Amniotic epithelial cell (primary cell): ENCODE measurements at regions not wholly inside any gene's neighbourhood (a gene's known extent, or its start where the extent isn't known, plus 50 kb on each side); places are given as distances from the start of the nearest gene placed in this dataset.
"Not testable (repeated sequence)": the region's sequence is repeated elsewhere in the genome, so short reads cannot be mapped to it uniquely, and the experiment has no call there.

ENCODE experiments used
- DNase-seq: peaks from one replicate; pipeline ENCODE4 v3.0.0-alpha.2; 2010; ENCODE audit warnings: low read depth

DNA sequence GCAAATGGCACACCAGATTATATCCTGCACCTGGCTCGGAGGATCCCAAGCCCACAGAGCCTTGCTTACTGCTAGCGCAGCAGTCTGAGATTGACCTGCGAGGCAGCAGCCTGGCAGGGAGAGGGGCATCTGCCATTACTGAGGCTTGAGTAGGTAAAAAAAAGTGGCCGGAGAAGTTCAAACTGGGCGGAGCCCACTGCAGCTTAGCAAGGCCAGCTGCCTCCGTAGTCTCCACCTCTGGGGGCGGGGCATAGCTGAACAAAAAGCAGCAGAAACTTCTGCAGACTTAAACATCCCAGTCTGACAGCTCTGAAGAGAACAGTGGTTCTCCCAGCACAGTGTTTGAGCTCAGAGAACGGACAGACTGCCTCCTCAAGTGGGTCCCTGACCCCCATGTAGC lies 85.4 kb upstream of the TMEM170B start:
- DNase-seq, result not testable (repeated sequence)

DNA sequence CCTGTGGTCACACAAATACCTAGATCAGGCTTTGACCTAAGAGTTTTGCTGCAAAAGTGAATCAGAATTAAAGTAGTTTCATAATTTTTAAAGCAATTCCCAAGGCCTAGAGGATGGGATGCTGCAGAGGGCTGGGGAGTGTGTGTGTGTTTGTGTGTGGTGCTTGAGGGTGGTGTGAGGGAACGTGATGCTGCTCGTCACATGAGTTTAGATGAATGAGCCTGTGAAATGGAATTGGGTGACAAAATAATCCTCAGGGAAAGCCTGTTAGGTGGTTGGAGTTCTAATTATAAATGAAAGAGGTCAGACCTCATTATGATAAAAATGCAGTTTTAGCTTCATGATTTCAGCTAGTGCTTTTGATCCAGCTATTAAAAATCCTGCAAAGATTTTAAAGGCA lies 87.5 kb upstream of the TMEM170B start:
- no peak for DNase-seq

DNA sequence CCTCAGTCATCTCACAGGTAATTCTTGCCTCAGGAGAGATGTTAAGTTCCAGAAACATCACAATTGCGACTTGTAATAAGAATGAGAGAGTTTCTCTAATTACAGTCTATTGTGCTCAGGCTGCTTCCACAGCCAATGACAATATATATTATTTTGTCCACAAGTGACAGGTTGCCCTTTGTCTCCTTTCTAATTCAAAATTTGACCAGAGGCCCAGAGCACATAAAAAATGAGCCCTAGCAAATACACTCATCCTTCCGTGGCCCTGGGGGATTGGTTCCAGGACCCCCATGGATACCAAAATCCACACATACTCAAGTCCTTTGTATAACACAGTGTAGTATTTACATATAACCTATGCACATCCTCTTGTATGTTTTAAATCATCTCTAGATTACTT lies 88.1 kb upstream of the TMEM170B start:
- DNase-seq, result no peak

GRCh38 chr6:11448038-11448437 lies 89.5 kb upstream of the TMEM170B start:
- DNase-seq, result no peak

- no peak for DNase-seq
These were observed 90.3 kb upstream of the TMEM170B start for GRCh38 chr6:11447265-11447664.

GRCh38 chr6:11445146-11445545 lies 92.4 kb upstream of the TMEM170B start:
- no peak for DNase-seq

DNA sequence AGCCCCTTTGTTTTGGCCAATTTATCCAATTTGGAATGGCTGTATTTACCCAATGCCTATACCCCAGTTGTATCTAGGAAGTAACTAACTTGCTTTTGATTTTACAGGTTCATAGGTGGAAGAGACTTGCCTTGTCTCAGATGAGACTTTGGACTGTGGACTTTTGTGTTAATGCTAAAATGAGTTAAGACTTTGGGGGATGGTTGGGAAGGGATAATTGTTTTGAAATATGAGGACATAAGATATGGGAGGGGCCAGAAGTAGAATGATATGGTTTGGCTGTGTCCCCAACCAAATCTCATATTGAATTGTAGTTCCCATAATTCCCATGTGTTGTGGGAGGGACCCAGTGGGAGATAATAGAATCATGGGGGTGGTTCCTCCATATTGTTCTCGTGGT lies 94.4 kb upstream of the TMEM170B start:
- not testable (repeated sequence) for DNase-seq

DNA sequence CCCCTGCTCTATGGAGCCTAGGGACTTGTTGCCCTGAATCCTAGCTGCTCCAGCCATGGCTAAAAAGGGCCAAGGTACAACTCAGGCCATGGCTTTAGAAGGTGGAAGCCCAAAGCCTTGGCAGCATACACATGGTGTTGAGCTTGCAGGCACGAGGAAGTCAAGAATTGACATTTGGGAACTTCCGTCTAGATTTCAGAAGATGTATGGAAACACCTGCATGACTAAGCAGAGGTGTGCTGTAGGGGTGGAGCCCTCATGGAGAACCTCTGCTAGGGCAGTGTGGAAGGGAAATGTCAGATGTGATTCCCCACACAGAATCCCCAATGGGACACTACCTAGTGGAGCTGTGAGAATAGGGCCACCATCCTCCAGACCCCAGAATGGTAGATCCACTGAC lies 95.1 kb upstream of the TMEM170B start:
- DNase-seq, result no peak

DNA sequence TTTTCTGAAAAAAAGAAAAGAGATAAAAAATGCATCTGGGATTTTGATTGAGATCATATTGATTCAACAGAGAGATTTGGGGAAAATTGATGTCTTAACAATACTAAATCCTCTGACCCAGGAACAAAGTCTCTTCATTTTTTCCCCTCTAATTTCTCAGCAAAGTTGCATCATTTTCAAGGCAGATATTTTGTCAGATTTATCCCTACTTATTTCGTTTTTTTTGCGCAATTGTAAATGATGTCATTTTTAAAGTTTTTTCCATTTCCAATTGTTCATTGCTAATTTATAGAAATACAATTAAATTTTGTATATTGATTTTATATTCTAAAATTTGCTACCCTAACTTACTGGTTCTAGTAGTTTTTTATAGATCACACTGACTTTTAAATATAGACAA lies 97.7 kb upstream of the TMEM170B start:
- DNase-seq, result no peak

DNA sequence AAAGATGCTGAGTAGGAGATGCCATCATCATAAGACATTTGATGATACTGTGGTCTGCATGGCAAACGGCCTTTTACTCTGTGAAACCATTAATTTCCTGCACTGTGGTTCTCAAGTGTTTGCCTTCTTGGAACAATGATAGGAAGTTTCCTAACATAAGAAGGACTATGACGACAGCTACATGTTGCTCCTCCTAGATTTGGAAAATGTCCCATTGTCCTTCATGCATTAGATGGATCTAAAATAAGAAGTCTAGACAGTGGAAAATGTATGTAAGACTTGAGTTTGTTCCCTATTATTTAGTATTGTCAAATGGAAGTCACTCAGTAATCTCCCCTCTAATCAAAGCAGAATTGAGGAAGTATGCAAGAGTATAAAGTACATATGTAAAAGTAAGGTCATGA lies 98.5 kb upstream of the TMEM170B start:
- DNase-seq, result no peak

- no peak for DNase-seq
These were observed 99.6 kb upstream of the TMEM170B start for GRCh38 chr6:11437824-11438459.

GRCh38 chr6:11436508-11437096 lies 100.9 kb upstream of the TMEM170B start:
- DNase-seq, result no peak

GRCh38 chr6:11434565-11435326 lies 102.8 kb upstream of the TMEM170B start:
- DNase-seq, result peak; percentile 91

DNA sequence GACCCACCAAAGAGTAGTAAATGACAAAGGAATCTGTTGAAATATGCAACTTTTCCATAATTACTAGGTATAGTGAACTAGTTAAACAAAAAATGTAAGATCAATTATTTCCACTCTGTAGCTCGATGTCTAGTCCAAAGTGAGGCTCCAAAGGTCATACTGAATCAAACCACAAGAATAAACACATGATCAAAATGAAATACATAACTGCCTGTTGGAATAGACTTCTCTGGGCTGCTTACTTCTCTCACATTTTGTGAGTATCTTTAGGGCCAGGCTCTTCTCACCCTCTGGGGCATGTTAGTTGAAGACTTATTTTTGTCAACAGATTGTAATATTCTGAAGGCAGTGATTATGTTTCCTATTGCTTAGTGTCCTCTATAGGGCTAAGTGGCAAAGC lies 103.7 kb upstream of the TMEM170B start:
- DNase-seq, result no peak

DNA sequence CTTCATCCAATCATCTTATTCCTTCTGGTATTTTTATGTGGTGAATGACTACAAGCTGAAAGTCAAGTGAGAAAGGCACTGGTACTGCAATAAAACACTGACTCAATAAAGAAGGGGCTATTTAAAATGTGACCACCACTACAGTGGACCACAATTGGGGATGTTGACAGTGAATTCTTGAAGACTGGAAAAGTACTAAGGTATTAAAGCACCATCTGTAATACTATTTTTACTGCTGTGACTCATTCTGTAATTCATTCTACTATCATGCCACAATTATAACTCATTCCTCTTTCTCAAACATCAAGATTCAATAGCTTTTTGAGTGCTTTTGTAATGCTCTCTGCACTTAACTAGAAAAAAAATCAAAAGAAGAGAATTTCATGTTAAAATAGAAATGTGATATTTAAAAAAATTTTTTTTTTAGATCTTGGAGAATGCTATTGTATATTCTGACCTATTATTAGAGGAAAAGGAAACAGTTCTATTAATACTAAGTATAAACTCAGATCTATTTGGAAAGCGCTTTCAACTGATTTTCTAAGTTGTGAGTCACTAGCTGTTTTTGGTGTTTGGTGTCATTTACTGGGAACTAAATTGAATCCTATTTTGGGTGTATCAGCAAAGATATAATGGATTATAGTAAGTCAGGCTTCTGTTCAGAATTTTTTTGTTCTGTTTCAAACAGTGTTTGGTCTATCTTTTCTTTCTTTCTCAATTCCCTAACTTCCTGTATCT lies 104.7 kb upstream of the TMEM170B start:
- peak; percentile 83 for DNase-seq

DNA sequence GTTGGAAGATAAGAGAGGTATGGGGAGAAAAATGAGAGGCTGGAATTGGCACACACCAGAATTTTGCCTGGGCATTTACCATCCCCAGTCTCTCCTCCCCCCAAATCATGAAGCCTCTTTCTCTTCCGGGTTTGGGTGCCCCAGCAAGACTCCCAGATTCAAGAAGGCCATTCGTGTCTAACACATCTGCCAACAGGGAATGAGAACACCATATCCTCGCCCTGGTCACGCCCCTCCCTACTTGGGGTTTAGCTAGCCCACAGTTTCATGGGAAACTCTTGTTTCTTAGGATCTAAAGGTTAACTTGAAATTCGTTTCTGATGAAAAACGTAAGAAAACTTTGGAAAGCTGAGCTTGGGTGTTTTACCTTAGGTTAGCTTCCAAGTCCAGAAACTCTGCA lies 105.5 kb upstream of the TMEM170B start:
- peak; percentile 16 for DNase-seq

DNA sequence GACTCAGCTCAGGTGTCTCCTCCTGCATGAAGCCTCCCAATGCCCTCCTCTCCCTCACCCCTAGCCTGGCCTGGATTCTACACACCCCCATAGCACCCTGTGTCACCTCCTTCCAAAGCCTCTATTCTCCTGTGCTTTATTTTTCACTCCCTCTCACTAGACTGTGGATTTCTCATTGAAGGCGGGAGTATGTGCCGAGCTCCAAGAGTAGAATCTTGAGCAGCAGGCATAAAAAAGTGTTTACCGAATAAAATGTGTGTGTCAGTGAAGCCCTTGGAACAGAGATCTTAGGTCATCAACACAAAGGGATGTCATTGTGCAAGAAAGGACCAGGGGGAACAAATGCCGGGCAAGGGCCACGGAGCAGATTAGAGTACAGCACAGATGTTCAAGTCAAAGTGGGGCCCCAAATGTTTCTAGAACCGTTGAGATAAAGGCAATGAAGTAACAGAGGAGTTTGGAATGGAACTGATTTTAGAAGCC lies 106.1 kb upstream of the TMEM170B start:
- peak; percentile 56 for DNase-seq

GRCh38 chr6:11430036-11430435 lies 107.5 kb upstream of the TMEM170B start:
- peak; percentile 9 for DNase-seq

- peak; percentile 21 for DNase-seq
These were observed 108.0 kb upstream of the TMEM170B start for GRCh38 chr6:11429577-11429976.

DNA sequence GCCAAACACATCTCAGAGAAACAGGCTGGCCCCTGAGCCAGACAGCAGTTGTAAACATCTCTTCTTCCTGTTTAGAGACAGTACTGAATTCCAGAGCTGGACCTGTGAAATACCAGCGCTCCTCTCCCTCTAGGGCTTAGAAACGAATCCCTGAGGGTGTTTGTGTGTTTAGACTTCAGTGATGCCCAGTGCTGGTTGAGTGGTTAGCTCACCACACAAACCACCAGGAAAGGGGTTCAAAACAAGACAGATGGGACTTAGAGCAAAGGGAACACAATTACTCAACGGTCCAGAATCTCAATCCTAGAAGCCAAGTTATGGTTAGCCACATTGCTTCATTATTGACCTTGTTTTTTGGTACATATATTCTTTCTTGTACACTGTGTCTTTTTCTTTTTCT lies 108.7 kb upstream of the TMEM170B start:
- DNase-seq, result peak; percentile 100

- DNase-seq, result no peak
These were observed 109.2 kb upstream of the TMEM170B start for GRCh38 chr6:11428371-11428770.

GRCh38 chr6:11427723-11428245 lies 109.8 kb upstream of the TMEM170B start:
- DNase-seq, result peak; percentile 69
